Activated T-helper 1 cell treated with anti-CD3 and anti-CD28 coated beads, Interleukin-12 subunit alpha, Interleukin-12 subunit beta, Interleukin-2, Interleukin-4 antibody, amounts not matched to agents 30 ng/mL and 10 ng/mL and 1 ng/mL, durations not matched to agents 14 hours and 24 hours and 36 hours (primary cell): ENCODE measurements at regions not wholly inside any gene's neighbourhood (a gene's known extent, or its start where the extent isn't known, plus 50 kb on each side); places are given as distances from the start of the nearest gene placed in this dataset.

Source experiments
- DNase-seq: peaks from one replicate; pipeline ENCODE4 v3.0.0; 2021; ENCODE audit warnings: low spot score
- H3K27ac Mint-ChIP-seq: one replicate; pipeline ENCODE4 v1.8.0; 2021; ENCODE audit warnings: mild to moderate bottlenecking, mixed read lengths
- H3K27me3 Mint-ChIP-seq: one replicate; pipeline ENCODE4 v1.8.0; 2022; ENCODE audit warnings: mild to moderate bottlenecking, moderate library complexity, mixed read lengths; ENCODE audit not compliant: insufficient read depth
- H3K36me3 Mint-ChIP-seq: one replicate; pipeline ENCODE4 v1.8.0; 2021; ENCODE audit warnings: low read depth, mixed read lengths
- H3K4me1 Mint-ChIP-seq: one replicate; pipeline ENCODE4 v1.8.0; 2021; ENCODE audit warnings: low read depth, mixed read lengths
- H3K4me3 Mint-ChIP-seq: one replicate; pipeline ENCODE4 v1.8.0; 2021; ENCODE audit warnings: mild to moderate bottlenecking, moderate library complexity, mixed read lengths
- H3K9me3 Mint-ChIP-seq: one replicate; pipeline ENCODE4 v1.8.0; 2021; ENCODE audit warnings: mixed read lengths
- intact Hi-C: fragments of 100-400 bp; cut with micrococcal nuclease; formaldehyde crosslinking; loops from one replicate; pipeline ENCODE4 v1.15.1; 2024

- H3K4me1 Mint-ChIP-seq: no peaks in the 10 kb centered on the region
- no peak overlapping the region for H3K27ac Mint-ChIP-seq
- intact Hi-C loops: no loop called here
- no peaks in the 10 kb centered on the region for H3K9me3 Mint-ChIP-seq
- H3K4me3 Mint-ChIP-seq: no peak overlapping the region
- DNase-seq: no peak
- H3K27me3 Mint-ChIP-seq: peaks cover 4% of the 10 kb centered on the region
- no peaks in the 10 kb centered on the region for H3K36me3 Mint-ChIP-seq
Measured at GRCh38 chr9:115373710-115374045, 255.7 kb upstream of the TNC start.

GRCh38 chr9:115374724-115375268 is 256.8 kb upstream of the TNC start:
- no peak overlapping the region for H3K27ac Mint-ChIP-seq
- H3K36me3 Mint-ChIP-seq: no peaks in the 10 kb centered on the region
- no peak for DNase-seq
- no peaks in the 10 kb centered on the region for H3K4me1 Mint-ChIP-seq
- peaks cover 4% of the 10 kb centered on the region for H3K27me3 Mint-ChIP-seq
- H3K9me3 Mint-ChIP-seq: no peaks in the 10 kb centered on the region
- no peak overlapping the region for H3K4me3 Mint-ChIP-seq
- intact Hi-C loops: no loop called here

GRCh38 chr9:115378241-115378640 is 260.3 kb upstream of the TNC start:
- Mint-ChIP-seq H3K36me3 (no peaks in the 10 kb centered on the region), H3K27ac (no peak overlapping the region), H3K9me3 (peaks cover 3% of the 10 kb centered on the region), H3K27me3 (peaks cover 2% of the 10 kb centered on the region), H3K4me3 (no peak overlapping the region), H3K4me1 (no peaks in the 10 kb centered on the region)
- DNase-seq: no peak
- intact Hi-C loops: no loop called here

GRCh38 chr9:115378758-115379157 is 260.8 kb upstream of the TNC start:
- Mint-ChIP-seq H3K4me3 (no peak overlapping the region), H3K9me3 (peaks cover 3% of the 10 kb centered on the region), H3K4me1 (no peaks in the 10 kb centered on the region), H3K36me3 (no peaks in the 10 kb centered on the region), H3K27ac (no peak overlapping the region), H3K27me3 (peaks cover 2% of the 10 kb centered on the region)
- no peak for DNase-seq
- intact Hi-C loops: no loop called here

- peaks cover 3% of the 10 kb centered on the region for H3K9me3 Mint-ChIP-seq
- DNase-seq: no peak
Measured at GRCh38 chr9:115379719-115380118, 261.8 kb upstream of the TNC start.

GRCh38 chr9:115382865-115383264 is 264.9 kb upstream of the TNC start:
- Mint-ChIP-seq H3K27ac (no peak overlapping the region), H3K9me3 (peaks cover 3% of the 10 kb centered on the region)

More at GRCh38 chr9:115379719-115380118, 261.8 kb upstream of the TNC start:
- Mint-ChIP-seq H3K4me3 (no peak overlapping the region), H3K27me3 (peaks cover 2% of the 10 kb centered on the region), H3K36me3 (no peaks in the 10 kb centered on the region), H3K27ac (no peak overlapping the region), H3K4me1 (no peaks in the 10 kb centered on the region)
- intact Hi-C loops: no loop called here

GRCh38 chr9:115385383-115386122 is 267.6 kb upstream of the TNC start:
- Mint-ChIP-seq H3K27me3 (no peaks in the 10 kb centered on the region), H3K4me3 (no peak overlapping the region), H3K4me1 (no peaks in the 10 kb centered on the region), H3K9me3 (peaks cover 3% of the 10 kb centered on the region), H3K36me3 (no peaks in the 10 kb centered on the region), H3K27ac (no peak overlapping the region)
- intact Hi-C loops: no loop called here
- DNase-seq: no peak

More at GRCh38 chr9:115382865-115383264, 264.9 kb upstream of the TNC start:
- intact Hi-C loops: no loop called here
- Mint-ChIP-seq H3K36me3 (no peaks in the 10 kb centered on the region), H3K27me3 (no peaks in the 10 kb centered on the region), H3K4me3 (no peak overlapping the region), H3K4me1 (no peaks in the 10 kb centered on the region)
- DNase-seq: no peak

- intact Hi-C loops: no loop called here
- peaks cover 3% of the 10 kb centered on the region for H3K27me3 Mint-ChIP-seq
- no peak overlapping the region for H3K27ac Mint-ChIP-seq
- H3K4me3 Mint-ChIP-seq: no peak overlapping the region
- H3K4me1 Mint-ChIP-seq: no peaks in the 10 kb centered on the region
- H3K36me3 Mint-ChIP-seq: no peaks in the 10 kb centered on the region
- H3K9me3 Mint-ChIP-seq: no peaks in the 10 kb centered on the region
- DNase-seq: no peak
Measured at GRCh38 chr9:115386963-115387770, 269.2 kb upstream of the TNC start.

- intact Hi-C loops: no loop called here
- H3K36me3 Mint-ChIP-seq: no peaks in the 10 kb centered on the region
- no peak overlapping the region for H3K27ac Mint-ChIP-seq
- no peaks in the 10 kb centered on the region for H3K9me3 Mint-ChIP-seq
- H3K4me1 Mint-ChIP-seq: no peaks in the 10 kb centered on the region
- no peak overlapping the region for H3K4me3 Mint-ChIP-seq
- peaks cover 3% of the 10 kb centered on the region for H3K27me3 Mint-ChIP-seq
- DNase-seq: no peak
Measured at GRCh38 chr9:115391168-115391825, 273.3 kb upstream of the TNC start.

GRCh38 chr9:115393976-115394775 is 276.2 kb upstream of the TNC start:
- no peak overlapping the region for H3K4me3 Mint-ChIP-seq
- DNase-seq: no peak
- intact Hi-C loops: no loop called here
- H3K4me1 Mint-ChIP-seq: no peaks in the 10 kb centered on the region
- peaks cover 3% of the 10 kb centered on the region for H3K27me3 Mint-ChIP-seq
- H3K36me3 Mint-ChIP-seq: no peaks in the 10 kb centered on the region
- no peak overlapping the region for H3K27ac Mint-ChIP-seq
- no peaks in the 10 kb centered on the region for H3K9me3 Mint-ChIP-seq

- no peak for DNase-seq
- intact Hi-C loops: no loop called here
- Mint-ChIP-seq H3K27me3 (peaks cover 3% of the 10 kb centered on the region), H3K9me3 (no peaks in the 10 kb centered on the region), H3K36me3 (no peaks in the 10 kb centered on the region), H3K4me3 (no peak overlapping the region), H3K27ac (no peak overlapping the region), H3K4me1 (no peaks in the 10 kb centered on the region)
Measured at GRCh38 chr9:115395511-115396021, 277.6 kb upstream of the TNC start.

- Mint-ChIP-seq H3K27me3 (peaks cover 3% of the 10 kb centered on the region), H3K9me3 (no peaks in the 10 kb centered on the region), H3K27ac (no peak overlapping the region), H3K4me1 (no peaks in the 10 kb centered on the region), H3K36me3 (no peaks in the 10 kb centered on the region), H3K4me3 (no peak overlapping the region)
- intact Hi-C loops: no loop called here
- no peak for DNase-seq
Measured at GRCh38 chr9:115396071-115396529, 278.1 kb upstream of the TNC start.
